ENCODE measurements at regions not wholly inside any gene's neighbourhood (a gene's known extent, or its start where the extent isn't known, plus 50 kb on each side); places are given as distances from the start of the nearest gene placed in this dataset.

DNA sequence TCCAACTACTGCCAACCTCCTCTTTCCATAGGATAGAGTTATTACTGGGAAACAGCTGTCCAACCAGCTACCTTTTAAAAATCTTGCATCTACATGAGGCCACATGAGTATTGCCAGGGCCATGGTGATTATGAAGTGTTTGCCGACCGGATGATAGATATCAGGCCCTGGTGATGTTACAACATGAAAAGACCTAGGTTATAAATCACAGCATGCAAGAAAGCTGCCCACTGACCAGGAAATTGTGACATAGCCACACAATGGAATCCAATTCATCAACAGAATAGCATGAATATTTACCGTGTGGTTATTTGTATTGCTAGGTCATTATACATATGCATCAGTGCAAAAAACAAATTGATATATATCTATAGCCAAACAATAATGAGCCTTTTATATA lies 517.0 kb downstream of the INHBA start:
- DNase-seq (ENCODE audit: low read depth) = no peak

DNA sequence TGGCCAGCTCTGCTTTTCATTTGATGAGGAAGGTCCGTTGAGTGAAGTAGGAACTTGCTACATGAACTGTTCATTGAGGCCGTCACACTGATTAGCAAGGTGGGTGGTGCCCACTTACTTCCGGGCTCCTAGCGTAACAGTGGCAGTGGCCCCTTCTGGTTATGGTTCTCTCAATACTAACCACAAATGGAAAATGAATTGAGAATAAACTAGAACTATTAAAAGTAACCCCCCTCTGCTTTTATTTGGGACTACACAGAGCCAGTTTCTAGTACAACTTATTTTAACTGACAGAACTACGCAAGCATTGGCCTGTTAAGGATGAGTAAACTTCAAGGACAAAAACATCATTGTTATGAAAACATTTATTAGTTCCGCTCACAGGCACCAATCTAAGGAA lies 519.1 kb downstream of the INHBA start:
- no peak for DNase-seq (ENCODE audit: low read depth)

DNA sequence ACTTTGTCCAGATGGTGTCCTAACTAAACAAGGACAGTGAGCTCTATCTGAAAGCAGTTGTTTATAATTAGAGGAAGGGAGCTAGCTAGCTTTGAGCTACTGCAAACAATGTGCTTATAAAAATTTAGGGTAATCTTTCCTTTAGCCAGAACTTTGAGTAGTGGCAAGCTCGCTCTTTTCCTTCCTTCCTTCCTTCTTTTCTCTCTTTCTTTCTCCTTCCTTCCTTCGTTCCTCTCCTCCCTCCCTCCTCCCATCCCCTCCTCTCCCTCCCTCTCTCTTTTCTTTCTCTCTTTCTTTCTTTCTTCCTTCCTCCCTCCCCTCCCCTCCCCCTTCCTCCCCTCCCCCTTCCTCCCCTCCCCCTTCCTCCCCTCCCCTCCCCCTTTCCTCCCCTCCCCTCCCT lies 520.1 kb downstream of the INHBA start:
- no peak for DNase-seq (ENCODE audit: low read depth)

DNA sequence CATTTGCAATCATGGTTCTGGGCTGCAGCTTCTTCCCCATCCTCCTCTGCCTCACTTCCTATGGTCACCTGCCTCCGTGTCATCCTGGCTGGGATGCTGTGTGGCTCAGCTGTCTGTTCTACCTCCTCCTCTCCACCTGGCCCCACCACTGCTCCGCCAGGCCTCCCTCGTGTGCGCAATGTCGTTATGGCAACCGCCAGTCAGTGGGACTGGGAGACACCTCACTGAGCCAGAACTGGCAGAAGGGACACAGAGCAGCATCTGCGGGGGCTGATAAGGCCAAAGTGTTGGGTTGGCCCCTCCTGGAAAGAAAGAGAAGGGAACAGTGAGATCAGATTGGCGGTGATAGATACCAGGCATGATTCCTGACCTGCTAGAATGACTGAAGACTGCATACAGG lies 527.5 kb downstream of the INHBA start:
- no peak for DNase-seq (ENCODE audit: low read depth)

DNA sequence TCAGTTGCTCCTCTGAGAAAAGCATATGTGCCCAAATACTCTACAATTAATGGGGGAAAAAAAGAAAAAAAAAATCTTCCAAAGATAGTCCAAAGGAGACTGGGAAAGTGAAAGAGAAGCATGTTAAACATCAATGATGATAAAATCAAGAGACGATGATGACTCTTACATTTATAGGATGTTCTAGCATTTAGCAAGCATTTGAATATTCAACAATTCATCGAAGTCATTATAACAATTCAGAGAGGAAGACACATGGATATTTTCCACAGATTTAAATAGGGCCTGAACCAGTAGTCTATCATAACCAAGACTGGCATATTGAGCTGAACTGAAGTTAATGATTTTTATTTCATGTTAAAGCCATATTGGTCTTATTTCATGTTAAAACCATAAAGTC lies 528.4 kb downstream of the INHBA start:
- no peak for DNase-seq (ENCODE audit: low read depth)

DNA sequence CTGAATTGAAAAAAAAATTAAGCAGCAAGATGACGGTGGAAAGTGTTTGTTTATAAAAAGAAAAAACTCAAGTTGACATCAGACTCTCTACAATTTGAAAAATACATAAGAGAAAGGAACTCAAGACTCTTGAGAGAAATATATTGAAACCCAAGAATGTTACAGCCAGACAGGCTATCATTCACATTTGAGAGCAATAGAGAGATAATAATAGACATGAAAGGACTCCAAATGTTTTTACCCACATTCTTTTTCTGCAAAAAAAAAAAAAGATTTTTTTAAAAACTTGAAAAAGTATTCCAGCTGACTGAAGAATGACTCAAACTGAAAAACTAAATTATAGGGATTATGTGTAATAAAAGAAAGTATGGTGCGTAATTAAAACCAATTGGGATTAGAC lies 532.4 kb downstream of the INHBA start:
- DNase-seq (ENCODE audit: low read depth) = no peak

DNA sequence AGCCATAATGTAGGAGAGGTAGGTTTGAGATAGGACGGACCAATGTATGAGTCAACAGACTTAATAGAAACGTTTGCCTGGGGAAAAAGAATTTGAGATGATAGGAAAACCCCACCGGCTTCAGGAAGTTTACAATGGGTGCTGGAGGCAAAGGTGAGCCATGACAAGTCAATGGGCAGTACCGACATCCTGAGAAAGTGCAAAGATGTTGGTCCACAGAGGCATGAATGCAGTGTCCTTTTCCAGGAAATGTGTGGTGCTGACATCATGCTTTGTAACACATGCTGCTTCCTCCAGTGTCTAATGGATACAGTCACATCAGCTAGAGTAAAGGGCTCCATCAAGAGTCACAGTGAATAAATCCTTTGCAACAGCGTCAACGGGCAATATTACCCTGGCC lies 533.6 kb downstream of the INHBA start:
- peak; percentile 32 for DNase-seq (ENCODE audit: low read depth)

DNA sequence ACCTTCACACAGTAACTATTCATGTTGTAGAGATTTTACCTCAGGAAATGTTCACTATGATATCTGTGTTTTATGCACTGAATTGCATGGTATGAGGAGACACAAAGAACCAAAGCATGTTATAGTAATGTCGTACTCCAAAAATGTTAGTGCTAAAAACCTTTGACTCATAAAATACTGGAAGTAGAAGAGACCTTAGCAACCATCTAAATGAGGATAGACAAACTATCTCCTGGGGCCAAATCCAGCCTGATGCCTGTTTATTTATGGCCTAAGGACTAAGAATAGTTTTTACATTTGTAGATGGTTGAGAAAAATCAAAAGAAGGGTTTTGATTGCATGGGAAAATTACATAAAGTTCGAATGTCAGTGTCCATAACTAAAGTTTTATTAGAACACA lies 535.1 kb downstream of the INHBA start:
- no peak for DNase-seq (ENCODE audit: low read depth)

DNA sequence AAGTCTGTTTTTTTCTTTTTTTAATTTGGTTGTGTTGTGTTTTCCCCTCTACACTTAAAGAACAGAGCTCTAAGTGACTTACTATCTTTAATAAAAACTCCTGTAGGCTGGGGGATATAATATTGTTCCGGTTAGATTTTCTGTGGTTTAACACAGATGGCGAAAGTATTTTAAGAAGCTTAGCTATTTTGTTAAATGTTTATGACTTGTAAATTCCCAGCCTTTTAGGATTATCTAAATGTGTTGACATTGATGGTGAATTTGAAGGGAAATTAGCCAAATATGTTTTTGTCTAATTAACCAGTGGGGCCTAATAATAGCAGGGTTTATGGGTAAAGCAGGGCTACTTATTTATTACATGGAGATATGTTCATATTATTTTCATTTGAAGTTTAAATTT lies 538.5 kb downstream of the INHBA start:
- DNase-seq (ENCODE audit: low read depth) = peak; percentile 39

DNA sequence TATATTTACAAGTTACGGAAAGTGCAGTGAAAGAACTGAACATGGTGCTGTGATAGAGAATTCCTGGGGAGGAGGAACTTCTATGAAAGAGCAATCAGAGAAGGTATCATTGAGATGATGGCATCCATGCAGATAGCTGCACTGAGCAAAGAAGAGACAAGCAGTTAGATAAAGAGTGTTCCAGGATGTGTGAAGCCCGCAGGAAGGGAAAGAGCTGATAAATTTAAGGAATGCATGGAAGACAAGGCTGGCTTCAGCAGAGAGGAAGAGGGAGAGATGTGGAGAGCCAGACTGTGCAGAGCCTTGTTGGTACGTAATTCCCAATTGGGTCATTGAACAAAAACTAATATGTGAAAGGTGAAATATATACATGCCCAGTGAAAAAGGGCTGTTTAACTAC lies 538.9 kb downstream of the INHBA start:
- peak; percentile 24 for DNase-seq (ENCODE audit: low read depth)

DNA sequence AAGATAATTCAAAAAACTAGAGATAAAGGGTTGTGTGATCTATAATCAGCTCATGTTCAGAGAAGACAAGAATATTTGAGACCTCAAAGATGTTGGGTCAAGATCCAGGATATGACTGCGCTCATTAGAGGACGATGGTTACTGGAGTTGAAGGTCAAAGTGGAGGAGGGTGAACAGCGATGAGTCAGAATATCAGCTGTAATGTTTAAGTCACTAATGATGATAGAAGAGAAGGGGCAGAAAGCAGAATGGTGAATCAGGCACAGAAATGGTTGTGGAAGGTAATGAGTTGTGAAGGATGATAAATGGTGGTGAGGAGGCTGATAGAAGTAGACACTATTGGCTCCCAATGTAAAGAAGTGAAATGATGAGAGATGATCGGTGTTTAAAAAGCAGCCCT lies 540.3 kb downstream of the INHBA start:
- peak; percentile 65 for DNase-seq (ENCODE audit: low read depth)

DNA sequence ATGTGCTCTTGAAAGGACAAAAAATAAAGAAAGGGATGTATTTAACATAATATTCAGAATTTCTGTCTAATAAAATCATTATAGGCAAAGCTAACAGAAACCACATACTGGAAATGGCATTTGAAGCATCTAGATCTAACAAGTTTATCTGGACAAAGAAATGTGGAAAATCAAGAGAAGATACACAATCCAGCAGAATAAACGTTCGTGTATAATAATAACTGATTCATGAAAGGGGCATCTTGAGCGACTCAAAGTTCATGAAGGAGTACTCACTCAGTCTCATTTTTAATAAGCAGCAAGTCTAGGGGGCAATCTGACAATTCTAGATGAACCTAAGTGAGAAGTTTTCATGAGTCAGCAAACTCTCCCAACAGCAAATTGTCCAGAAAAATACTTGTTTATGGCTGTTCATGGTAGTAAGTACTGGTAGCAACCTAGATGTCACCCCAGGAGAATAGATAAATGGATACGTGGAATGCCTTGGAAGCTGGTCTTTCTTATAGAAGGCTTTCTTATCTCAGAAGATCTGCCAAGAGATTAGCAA lies 541.8 kb downstream of the INHBA start:
- DNase-seq (ENCODE audit: low read depth) = no peak

DNA sequence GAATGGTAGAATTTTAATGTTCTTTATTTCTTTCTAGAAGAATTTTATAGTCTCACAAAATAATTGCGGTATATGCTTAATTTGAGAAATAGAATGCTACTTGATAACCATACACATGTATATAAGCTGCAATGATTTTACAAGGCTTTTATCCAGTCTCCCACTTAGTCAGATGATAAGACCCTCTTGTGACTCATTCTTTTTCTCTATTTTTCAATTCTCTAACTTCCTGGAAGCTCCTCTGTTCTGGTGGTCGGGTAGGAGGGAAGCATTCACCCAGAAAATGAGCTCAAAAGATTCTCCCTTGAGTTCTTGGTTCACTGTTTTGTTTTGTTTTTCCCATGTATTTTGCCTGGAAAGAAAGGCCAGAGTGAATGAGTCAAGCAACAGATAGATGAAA lies 546.6 kb downstream of the INHBA start:
- peak; percentile 60 for DNase-seq (ENCODE audit: low read depth)

DNA sequence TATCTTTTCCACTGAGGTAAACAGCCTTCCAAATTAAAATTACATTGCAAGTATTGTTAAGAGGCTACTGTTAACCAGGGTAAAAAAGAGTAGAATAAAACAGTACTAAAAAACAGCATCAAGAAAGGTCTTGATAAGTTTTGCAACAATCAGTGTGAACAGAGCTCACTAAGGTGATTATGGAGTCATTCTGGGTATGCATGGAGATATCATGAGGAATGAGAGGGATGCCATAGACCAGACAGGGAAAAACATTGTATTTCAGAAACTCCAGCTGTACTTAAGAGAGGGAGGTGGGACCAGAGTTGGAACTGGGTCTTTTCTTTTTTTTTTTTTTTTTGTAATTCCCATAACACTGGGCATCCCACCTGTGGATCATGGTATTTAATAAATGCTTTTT lies 549.6 kb downstream of the INHBA start:
- no peak for DNase-seq (ENCODE audit: low read depth)

DNA sequence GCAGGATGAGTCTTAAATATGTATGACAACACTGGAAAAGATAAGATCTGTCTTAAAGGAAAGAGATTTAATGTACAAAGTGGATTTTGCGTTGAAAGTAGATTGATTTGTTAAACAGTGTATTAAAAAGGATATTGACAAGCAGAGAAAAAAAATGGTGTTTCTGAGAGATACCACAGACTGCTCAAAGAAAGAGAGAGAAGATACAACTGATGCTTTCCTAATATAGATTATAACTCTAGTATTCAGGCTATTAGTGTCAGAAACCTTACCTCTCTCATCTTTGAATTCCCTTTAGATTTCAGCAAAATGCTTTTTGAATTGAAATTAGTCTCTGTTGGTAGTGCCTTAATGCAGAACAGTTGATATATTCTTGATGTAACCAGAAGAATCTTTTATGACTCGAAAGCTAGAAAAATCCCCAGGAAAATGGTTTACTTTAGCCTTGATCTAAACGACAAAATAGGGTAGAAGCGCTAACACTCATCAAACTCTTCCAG lies 550.7 kb downstream of the INHBA start:
- no peak for DNase-seq (ENCODE audit: low read depth)

DNA sequence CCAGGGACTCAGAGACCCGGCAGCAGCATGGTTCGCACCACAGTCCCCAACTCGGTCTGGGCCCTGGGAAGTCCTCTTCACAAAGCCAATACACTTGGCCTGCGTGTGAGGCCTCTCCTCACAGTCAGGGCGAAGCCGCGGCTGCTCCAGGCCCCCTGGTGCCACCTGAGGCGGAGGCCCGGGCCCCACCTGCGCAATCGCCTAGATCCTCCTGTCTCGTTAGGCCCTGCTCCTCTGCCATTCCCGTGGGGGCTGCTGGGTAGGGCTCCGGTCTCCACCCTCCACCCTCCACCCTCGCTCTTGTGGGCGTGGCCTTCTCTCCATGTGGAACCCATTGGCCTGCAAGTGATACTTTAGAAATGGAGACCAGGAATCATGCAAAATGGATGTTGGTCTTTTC lies 553.3 kb downstream of the INHBA start:
- DNase-seq (ENCODE audit: low read depth) = no peak

DNA sequence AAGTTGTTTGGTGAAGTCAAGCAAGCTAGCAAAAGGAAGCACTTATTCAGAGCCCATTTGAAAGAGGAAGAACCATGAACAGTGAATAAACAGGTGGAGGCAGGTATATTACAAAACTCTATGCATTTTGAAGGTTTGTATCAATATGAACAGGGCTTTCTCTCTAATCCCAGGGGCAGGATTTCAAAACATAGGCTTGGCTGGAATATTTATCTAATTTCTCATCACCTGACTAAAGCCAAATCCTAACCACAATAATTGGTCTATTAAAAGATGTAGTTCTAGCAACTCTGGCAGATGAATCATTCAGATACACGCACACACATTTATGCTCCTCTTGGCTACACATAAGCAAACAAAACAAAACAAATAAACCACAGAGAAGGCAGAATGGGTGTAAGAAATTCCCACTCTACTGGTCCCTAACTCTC lies 554.4 kb downstream of the INHBA start:
- DNase-seq (ENCODE audit: low read depth) = peak; percentile 92

DNA sequence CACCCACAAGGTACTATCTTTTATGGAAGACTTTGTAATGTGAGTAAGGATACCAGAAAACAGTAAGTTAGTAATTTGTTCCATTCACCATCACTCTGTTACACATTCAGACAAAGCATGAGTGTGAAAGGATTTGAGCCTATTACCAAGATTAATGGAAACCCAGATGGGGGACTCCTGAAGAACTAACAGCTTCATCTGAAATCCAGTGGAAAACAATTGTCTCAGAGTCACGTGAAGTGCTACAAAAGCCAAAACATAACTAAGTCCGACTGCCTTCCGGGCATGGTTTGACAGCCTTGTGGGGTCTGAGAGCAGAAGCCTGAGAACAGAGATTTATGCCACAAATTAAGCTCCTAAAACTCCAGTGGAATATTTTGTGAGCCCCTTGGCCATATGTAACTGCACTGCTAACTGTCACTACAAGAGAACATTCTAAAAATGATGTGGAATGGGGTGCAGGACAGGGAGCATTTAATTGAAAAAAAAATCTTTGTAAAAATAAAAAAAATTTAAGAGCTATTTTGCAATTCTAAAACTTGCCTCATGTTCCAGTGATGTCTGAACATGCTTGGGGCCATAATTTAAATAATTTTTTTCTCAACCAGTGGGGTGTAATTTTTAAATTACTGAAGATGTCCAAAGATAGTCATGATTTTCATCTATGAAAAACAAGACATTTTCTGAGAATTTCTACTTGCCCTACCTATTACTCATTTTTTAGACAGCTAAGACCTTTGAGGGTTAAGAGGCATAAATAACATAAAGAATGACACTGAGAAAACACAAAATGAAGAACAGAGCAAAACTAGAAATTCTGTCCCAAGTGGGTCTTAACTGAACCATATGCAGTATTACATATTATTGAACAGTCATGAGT lies 555.0 kb downstream of the INHBA start:
- peak; percentile 54 for DNase-seq (ENCODE audit: low read depth)

DNA sequence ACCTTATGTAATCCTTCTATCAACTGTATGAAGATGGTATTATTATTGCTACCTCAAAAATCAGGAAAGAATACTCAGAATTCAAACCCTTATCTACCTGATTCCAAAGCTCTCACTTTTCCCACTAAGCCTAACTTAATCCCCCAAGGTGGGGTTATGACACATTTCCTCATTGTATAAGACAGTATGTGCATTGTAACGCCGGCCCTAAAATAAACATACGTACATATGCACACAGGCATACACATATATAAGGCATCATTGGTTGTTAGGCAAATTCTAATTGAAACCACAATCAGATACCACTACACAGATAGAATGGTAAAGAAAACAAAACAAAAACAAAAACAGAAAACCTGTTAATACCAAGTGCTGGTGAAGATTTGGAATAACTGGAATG lies 556.5 kb downstream of the INHBA start:
- no peak for DNase-seq (ENCODE audit: low read depth)

DNA sequence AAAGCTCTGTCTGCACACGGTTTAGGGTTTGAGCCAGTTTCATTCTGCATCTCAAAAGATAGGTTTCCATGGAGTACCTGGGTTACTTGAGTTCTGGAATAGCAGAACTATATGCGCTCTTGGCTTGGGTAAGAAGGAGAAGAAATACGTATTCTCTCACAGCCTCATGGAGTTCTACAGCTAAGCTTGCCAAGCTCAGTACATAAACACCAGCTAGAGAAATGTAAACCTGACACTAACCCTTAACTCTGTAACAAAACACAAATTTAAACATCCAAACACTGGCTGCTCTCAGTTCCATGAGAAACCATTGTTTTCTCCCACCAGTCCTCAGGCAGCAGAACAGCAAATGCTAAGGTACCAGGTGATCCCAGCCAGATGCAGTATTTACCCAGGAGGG lies 557.2 kb downstream of the INHBA start:
- no peak for DNase-seq (ENCODE audit: low read depth)

DNA sequence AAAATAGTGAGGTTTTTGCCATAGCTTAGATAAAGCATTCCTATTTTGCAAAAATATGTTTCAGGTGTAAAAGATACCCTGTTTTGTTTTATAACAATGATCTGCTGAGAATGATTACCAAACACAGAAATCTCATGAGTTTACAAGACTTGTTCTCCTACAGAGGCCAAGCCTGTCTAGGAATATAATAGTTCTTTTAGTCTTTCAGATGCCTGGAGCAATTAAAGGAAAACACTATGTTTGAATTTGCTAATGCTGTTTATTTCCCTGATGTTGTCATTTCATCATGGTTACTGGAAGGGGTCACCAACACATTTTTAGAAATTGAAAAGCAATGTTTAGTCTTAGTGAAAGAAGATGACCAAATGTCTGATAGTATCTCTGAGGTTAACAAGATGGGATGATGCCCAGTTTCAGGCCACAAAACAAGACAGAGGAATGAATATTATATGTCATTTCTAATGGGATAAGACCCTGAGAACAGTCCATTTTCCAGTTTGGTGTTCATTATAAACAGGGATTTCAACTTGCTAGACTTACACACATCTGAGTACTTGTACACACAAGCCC lies 559.9 kb downstream of the INHBA start:
- peak; percentile 65 for DNase-seq (ENCODE audit: low read depth)

DNA sequence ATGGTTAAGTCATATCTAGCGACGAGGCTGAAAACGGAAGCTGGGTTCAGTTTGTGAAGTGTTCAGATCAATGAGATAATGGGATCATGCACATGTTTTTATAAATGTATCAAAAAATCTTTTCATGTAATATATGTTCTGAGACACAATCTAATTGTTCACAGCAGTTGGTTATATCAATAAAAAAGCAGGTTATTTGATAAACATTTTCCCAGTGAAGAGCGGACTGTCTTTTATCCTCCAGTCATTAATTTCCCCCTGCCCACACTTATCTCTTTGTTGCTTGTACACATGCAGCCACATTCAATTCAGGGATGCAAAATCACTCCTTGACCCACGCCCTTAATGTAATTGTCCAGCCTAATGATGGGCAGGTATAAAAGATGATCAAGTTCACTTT lies 563.1 kb downstream of the INHBA start:
- no peak for DNase-seq (ENCODE audit: low read depth)

DNA sequence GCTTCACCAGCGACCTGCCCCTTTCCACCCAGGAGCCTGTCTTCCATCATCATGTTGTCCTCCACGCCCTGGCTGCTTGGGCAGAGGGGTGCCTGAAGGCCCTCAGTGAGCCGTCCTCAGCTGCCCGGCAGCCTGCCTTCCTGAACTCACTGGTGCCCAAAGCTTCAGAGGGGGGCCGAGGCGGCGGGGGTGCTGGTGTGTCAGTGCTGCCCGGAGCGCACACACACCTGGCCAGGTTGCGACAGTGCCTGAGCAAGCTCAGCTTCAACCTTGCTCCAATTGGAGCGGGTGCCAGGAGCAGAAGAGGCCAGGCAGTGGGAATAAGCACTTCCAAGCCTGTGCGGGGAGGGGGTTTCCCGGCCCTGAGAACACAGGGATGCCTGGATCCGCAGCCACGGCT lies 566.3 kb downstream of the INHBA start:
- DNase-seq (ENCODE audit: low read depth) = no peak
